B cell (primary cell): ENCODE measurements at regions not wholly inside any gene's neighbourhood (a gene's known extent, or its start where the extent isn't known, plus 50 kb on each side); places are given as distances from the start of the nearest gene placed in this dataset.

ENCODE experiments used
- ATAC-seq: fragments of 200-7000 bp; cut with Tn5 transposase; one replicate; pipeline ENCODE4 v1.10.0; 2021; ENCODE audit warnings: low read depth, mild to moderate bottlenecking, moderate number of reproducible peaks, moderate library complexity
- CTCF ChIA-PET: fragments of 350-600 bp; sonication (Branson Sonifier 250); formaldehyde crosslinking; loops from one replicate; lab custom pipeline; 2021; ENCODE audit warnings: antibody characterized with exemption, inconsistent platforms; lab: Charles Lee
- POLR2A ChIA-PET: fragments of 350-600 bp; sonication (Branson Sonifier 250); formaldehyde crosslinking; loops from one replicate; lab custom pipeline; 2021; ENCODE audit warnings: antibody characterized with exemption; lab: Charles Lee
- DNase-seq: peaks from one replicate; pipeline ENCODE4 v3.0.0; 2013
- H2AFZ ChIP-seq: 2 replicates; pipeline ENCODE4 v1.6.1; 2012; ENCODE audit warnings: mild to moderate bottlenecking, low read depth, low read length; ENCODE audit not compliant: insufficient read depth, poor library complexity, severe bottlenecking
- H3K27ac ChIP-seq, 2 donors: 1 replicate in 1 of 2; 2 replicates in 1 of 2; pipeline ENCODE4 v1.5.1; 2012 to 2013; ENCODE audit warnings: low read length in 2 of 2, mild to moderate bottlenecking in 2 of 2, moderate library complexity in 1 of 2
- H3K27me3 ChIP-seq, 4 experiments: fragments of 200-600 bp in 1 of 4; sonication (generic) in 1 of 4; replicated peaks in 1 of 4; 1 replicate in 2 of 4; 2 replicates in 2 of 4; pipeline versions ENCODE4 v1.6.1 to v1.7.0; 2013 to 2016; ENCODE audit warnings: low read length in 3 of 4, mild to moderate bottlenecking in 2 of 4, mixed read lengths in 1 of 4, moderate library complexity in 1 of 4; ENCODE audit not compliant: insufficient read depth in 4 of 4, control insufficient read depth in 3 of 4; ENCODE audit errors: control extremely low read depth in 1 of 4
- H3K36me3 ChIP-seq, 2 experiments: replicated peaks in 1 of 2; 1 replicate in 1 of 2; 2 replicates in 1 of 2; pipeline versions ENCODE4 v1.6.1 to v1.7.1; 2013; ENCODE audit warnings: low read length in 1 of 2; ENCODE audit not compliant: insufficient read depth in 2 of 2, control insufficient read depth in 1 of 2; ENCODE audit errors: control extremely low read depth in 1 of 2, extremely low read depth in 1 of 2
- H3K4me1 ChIP-seq, 2 donors: fragments of 200-600 bp in 1 of 2; sonication (generic) in 1 of 2; 1 replicate in 1 of 2; 2 replicates in 1 of 2; pipeline versions ENCODE4 v1.5.1 to v1.6.1; 2013 to 2017; ENCODE audit warnings: low read length in 2 of 2; ENCODE audit not compliant: control insufficient read depth in 2 of 2, insufficient read depth in 2 of 2
- H3K4me2 ChIP-seq: replicated peaks from 2 replicates; pipeline ENCODE3; 2012; ENCODE audit warnings: mild to moderate bottlenecking, low read depth, low read length; ENCODE audit not compliant: poor library complexity, severe bottlenecking
- H3K4me3 ChIP-seq, 5 experiments: fragments of 200-600 bp in 1 of 5; sonication (generic) in 1 of 5; 1 replicate in 3 of 5; 2 replicates in 2 of 5; pipeline versions ENCODE4 v1.5.1 to v1.7.0; 2011 to 2016; ENCODE audit warnings: low read length in 4 of 5, mild to moderate bottlenecking in 4 of 5, low read depth in 2 of 5, control low read depth in 1 of 5, moderate library complexity in 1 of 5; ENCODE audit not compliant: insufficient read depth in 1 of 5; ENCODE audit errors: control extremely low read depth in 1 of 5, extremely low read depth in 1 of 5
- H3K79me2 ChIP-seq: fragments of 200-600 bp; sonication (generic); one replicate; pipeline ENCODE4 v1.6.0; 2016; ENCODE audit warnings: low read length; ENCODE audit not compliant: control insufficient read depth, insufficient read depth
- H3K9ac ChIP-seq: fragments of 200-600 bp; sonication (generic); 2 replicates; pipeline ENCODE4 v1.6.1; 2017; ENCODE audit warnings: mild to moderate bottlenecking, low read length, moderate library complexity
- H3K9me3 ChIP-seq, 3 donors: one replicate each; pipeline versions ENCODE4 v1.6.1 to v1.7.1; 2013; ENCODE audit warnings: low read length in 2 of 3; ENCODE audit not compliant: control insufficient read depth in 2 of 3, insufficient read depth in 1 of 3; ENCODE audit errors: control extremely low read depth in 1 of 3
- H4K20me1 ChIP-seq: 2 replicates; pipeline ENCODE4 v1.6.0; 2012; ENCODE audit warnings: mild to moderate bottlenecking, low read length; ENCODE audit not compliant: insufficient read depth, control insufficient read depth, poor library complexity, severe bottlenecking
- H3K27ac Mint-ChIP-seq: one replicate; pipeline ENCODE4 v1.8.0; 2021; ENCODE audit warnings: mixed read lengths
- H3K27me3 Mint-ChIP-seq: one replicate; pipeline ENCODE4 v1.8.0; 2021; ENCODE audit warnings: mixed read lengths
- H3K4me1 Mint-ChIP-seq: one replicate; pipeline ENCODE4 v1.8.0; 2021; ENCODE audit warnings: mixed read lengths
- H3K4me3 Mint-ChIP-seq: one replicate; pipeline ENCODE4 v1.8.0; 2021; ENCODE audit warnings: mixed read lengths
- H3K9me3 Mint-ChIP-seq: one replicate; pipeline ENCODE4 v1.8.0; 2022; ENCODE audit warnings: mixed read lengths; ENCODE audit not compliant: insufficient read depth
- CTCF ChIP-seq: fragments of 200-600 bp; IDR thresholded peaks from one replicate; pipeline ENCODE4 v1.8.0; 2022; ENCODE audit warnings: antibody characterized with exemption, mild to moderate bottlenecking
- EZH2 ChIP-seq: IDR thresholded peaks from 2 replicates; pipeline ENCODE4 v1.6.1; 2012; ENCODE audit warnings: borderline replicate concordance, low read depth, mild to moderate bottlenecking, moderate library complexity, low read length; ENCODE audit not compliant: insufficient read depth, poor library complexity, severe bottlenecking
- WGBS: methylation state at CpG from one replicate; pipeline ENCODE4 v1.1.5; 2013; ENCODE audit warnings: missing lambda C conversion rate; ENCODE audit not compliant: insufficient coverage; 5-methylcytosine and 5-hydroxymethylcytosine counted together
- intact Hi-C: fragments of 100-400 bp; cut with micrococcal nuclease; formaldehyde crosslinking; loops from one replicate; pipeline ENCODE4 v1.10.0; 2022

GRCh38 chr17:79535728-79536025 is 75.2 kb downstream of the RBFOX3 start:
- intact Hi-C loops, result no loop called here
- H4K20me1 ChIP-seq, result no peaks in the 10 kb centered on the region
- Mint-ChIP-seq H3K4me3 (no peak overlapping the region), H3K27me3 (no peaks in the 10 kb centered on the region), H3K4me1 (no peaks in the 10 kb centered on the region), H3K27ac (no peak overlapping the region), H3K9me3 (no peaks in the 10 kb centered on the region)
- 88% methylated on average over 3 of the region's 5 CpGs for WGBS
- H3K27ac ChIP-seq, result no peak overlapping the region
- ChIA-PET CTCF (no interaction called here), POLR2A (no interaction called here)
- H3K27me3 ChIP-seq, result no peaks in the 10 kb centered on the region
- no peaks in the 10 kb centered on the region for H3K79me2 ChIP-seq
- ATAC-seq, result no peak
- DNase-seq, result no peak
- no peak for TF ChIP-seq EZH2
- TF ChIP-seq CTCF, result no peak
- peaks cover 0 to 5% (median 0%) of the 10 kb centered on the region in 3 donors for H3K9me3 ChIP-seq
- H3K4me3 ChIP-seq, result no peak overlapping the region
- no peaks in the 10 kb centered on the region for H3K4me1 ChIP-seq
- H3K9ac ChIP-seq, result no peak overlapping the region
- H3K4me2 ChIP-seq, result no peak overlapping the region
- no peak overlapping the region for H2AFZ ChIP-seq
- H3K36me3 ChIP-seq, result no peaks in the 10 kb centered on the region

- H3K27ac ChIP-seq, result no peak overlapping the region
- no peak for ATAC-seq
- H3K9me3 Mint-ChIP-seq, result no peaks in the 10 kb centered on the region
- H3K4me1 ChIP-seq, result no peaks in the 10 kb centered on the region
- H3K4me2 ChIP-seq, result no peak overlapping the region
- no peaks in the 10 kb centered on the region for H4K20me1 ChIP-seq
- no peak overlapping the region for H3K9ac ChIP-seq
- ChIA-PET POLR2A (no interaction called here), CTCF (no interaction called here)
- peaks cover 3% of the 10 kb centered on the region for H3K27me3 Mint-ChIP-seq
- intact Hi-C loops, result no loop called here
- H3K27ac Mint-ChIP-seq, result no peak overlapping the region
- WGBS, result 83% methylated on average over 21 of the region's 23 CpGs
- DNase-seq, result no peak
- no peaks in the 10 kb centered on the region for H3K4me1 Mint-ChIP-seq
- no peak overlapping the region for H3K4me3 Mint-ChIP-seq
- no peaks in the 10 kb centered on the region for H3K36me3 ChIP-seq
- TF ChIP-seq CTCF (no peak), EZH2 (no peak)
- H3K79me2 ChIP-seq, result no peaks in the 10 kb centered on the region
- no peaks in the 10 kb centered on the region for H3K27me3 ChIP-seq
- H3K4me3 ChIP-seq, result no peak overlapping the region
- peaks cover 0 to 5% (median 0%) of the 10 kb centered on the region in 3 donors for H3K9me3 ChIP-seq
- no peak overlapping the region for H2AFZ ChIP-seq
These were observed 75.8 kb downstream of the RBFOX3 start for GRCh38 chr17:79534851-79535727.
